ENCODE measurements at regions not wholly inside any gene's neighbourhood (a gene's known extent, or its start where the extent isn't known, plus 50 kb on each side); places are given as distances from the start of the nearest gene placed in this dataset.

GRCh38 chr11:113554526-113554925 lies 79.3 kb upstream of the DRD2 start:
- no peaks in the 10 kb centered on the region for H3K4me1 Mint-ChIP-seq (ENCODE audit: unreplicated experiment)
- no peak overlapping the region for H3K27ac Mint-ChIP-seq (ENCODE audit: unreplicated experiment)
- no peak for DNase-seq (ENCODE audit: low spot score)
- H3K9me3 Mint-ChIP-seq (ENCODE audit: unreplicated experiment) = no peaks in the 10 kb centered on the region
- H3K4me3 Mint-ChIP-seq (ENCODE audit: unreplicated experiment) = no peak overlapping the region
- peaks cover 2% of the 10 kb centered on the region for H3K27me3 Mint-ChIP-seq (ENCODE audit: unreplicated experiment)
- no peaks in the 10 kb centered on the region for H3K36me3 Mint-ChIP-seq (ENCODE audit: low read depth, unreplicated experiment)
- TF ChIP-seq, protein P1, sequence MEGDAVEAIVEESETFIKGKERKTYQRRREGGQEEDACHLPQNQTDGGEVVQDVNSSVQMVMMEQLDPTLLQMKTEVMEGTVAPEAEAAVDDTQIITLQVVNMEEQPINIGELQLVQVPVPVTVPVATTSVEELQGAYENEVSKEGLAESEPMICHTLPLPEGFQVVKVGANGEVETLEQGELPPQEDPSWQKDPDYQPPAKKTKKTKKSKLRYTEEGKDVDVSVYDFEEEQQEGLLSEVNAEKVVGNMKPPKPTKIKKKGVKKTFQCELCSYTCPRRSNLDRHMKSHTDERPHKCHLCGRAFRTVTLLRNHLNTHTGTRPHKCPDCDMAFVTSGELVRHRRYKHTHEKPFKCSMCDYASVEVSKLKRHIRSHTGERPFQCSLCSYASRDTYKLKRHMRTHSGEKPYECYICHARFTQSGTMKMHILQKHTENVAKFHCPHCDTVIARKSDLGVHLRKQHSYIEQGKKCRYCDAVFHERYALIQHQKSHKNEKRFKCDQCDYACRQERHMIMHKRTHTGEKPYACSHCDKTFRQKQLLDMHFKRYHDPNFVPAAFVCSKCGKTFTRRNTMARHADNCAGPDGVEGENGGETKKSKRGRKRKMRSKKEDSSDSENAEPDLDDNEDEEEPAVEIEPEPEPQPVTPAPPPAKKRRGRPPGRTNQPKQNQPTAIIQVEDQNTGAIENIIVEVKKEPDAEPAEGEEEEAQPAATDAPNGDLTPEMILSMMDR (IDR thresholded peaks at IDR 0.05; ENCODE audit: unreplicated experiment) = no peak

- TF ChIP-seq, protein P1 (IDR thresholded peaks at IDR 0.05; ENCODE audit: unreplicated experiment) = no peak
- no peaks in the 10 kb centered on the region for H3K27me3 Mint-ChIP-seq (ENCODE audit: unreplicated experiment)
- H3K4me3 Mint-ChIP-seq (ENCODE audit: unreplicated experiment) = no peak overlapping the region
- peak; percentile 18 for DNase-seq (ENCODE audit: low spot score)
- H3K9me3 Mint-ChIP-seq (ENCODE audit: unreplicated experiment) = no peaks in the 10 kb centered on the region
- H3K4me1 Mint-ChIP-seq (ENCODE audit: unreplicated experiment) = no peaks in the 10 kb centered on the region
- H3K36me3 Mint-ChIP-seq (ENCODE audit: low read depth, unreplicated experiment) = no peaks in the 10 kb centered on the region
- H3K27ac Mint-ChIP-seq (ENCODE audit: unreplicated experiment) = no peak overlapping the region
Observed at GRCh38 chr11:113553915-113554314, 78.7 kb upstream of the DRD2 start.

- DNase-seq (ENCODE audit: low spot score) = no peak
- H3K4me1 Mint-ChIP-seq (ENCODE audit: unreplicated experiment) = no peaks in the 10 kb centered on the region
- H3K27ac Mint-ChIP-seq (ENCODE audit: unreplicated experiment) = no peak overlapping the region
- TF ChIP-seq, protein P1 (IDR thresholded peaks at IDR 0.05; ENCODE audit: unreplicated experiment) = no peak
- no peaks in the 10 kb centered on the region for H3K36me3 Mint-ChIP-seq (ENCODE audit: low read depth, unreplicated experiment)
- no peaks in the 10 kb centered on the region for H3K27me3 Mint-ChIP-seq (ENCODE audit: unreplicated experiment)
- H3K4me3 Mint-ChIP-seq (ENCODE audit: unreplicated experiment) = no peak overlapping the region
- H3K9me3 Mint-ChIP-seq (ENCODE audit: unreplicated experiment) = no peaks in the 10 kb centered on the region
Observed at GRCh38 chr11:113553235-113553634, 78.0 kb upstream of the DRD2 start.

- DNase-seq (ENCODE audit: low spot score) = no peak
- H3K27me3 Mint-ChIP-seq (ENCODE audit: unreplicated experiment) = no peaks in the 10 kb centered on the region
- H3K9me3 Mint-ChIP-seq (ENCODE audit: unreplicated experiment) = no peaks in the 10 kb centered on the region
- no peak overlapping the region for H3K4me3 Mint-ChIP-seq (ENCODE audit: unreplicated experiment)
- peaks cover 2% of the 10 kb centered on the region for H3K4me1 Mint-ChIP-seq (ENCODE audit: unreplicated experiment)
- TF ChIP-seq, protein P1 (IDR thresholded peaks at IDR 0.05; ENCODE audit: unreplicated experiment) = no peak
- H3K27ac Mint-ChIP-seq (ENCODE audit: unreplicated experiment) = no peak overlapping the region
- no peaks in the 10 kb centered on the region for H3K36me3 Mint-ChIP-seq (ENCODE audit: low read depth, unreplicated experiment)
Observed at GRCh38 chr11:113552271-113552670, 77.1 kb upstream of the DRD2 start.

DNA sequence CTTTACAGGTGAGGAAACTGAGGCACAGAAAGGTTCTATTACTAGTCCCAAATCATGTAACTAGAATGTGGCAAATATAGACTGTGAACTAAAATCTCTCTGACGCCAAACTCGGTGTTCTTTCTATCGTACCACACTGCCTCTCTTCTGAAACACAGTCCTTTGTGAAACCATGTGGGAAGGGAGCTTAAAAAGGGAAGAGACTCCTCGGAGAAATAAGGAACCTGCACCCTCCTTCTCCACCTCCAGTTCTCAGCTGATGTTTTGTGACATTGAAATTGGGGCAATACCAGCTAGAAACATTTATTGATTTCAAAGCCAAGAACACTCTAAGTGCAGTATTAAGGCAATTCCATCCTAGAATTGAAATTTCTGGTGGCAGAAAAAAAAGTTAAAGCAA lies 76.4 kb upstream of the DRD2 start:
- H3K27me3 Mint-ChIP-seq (ENCODE audit: unreplicated experiment) = no peaks in the 10 kb centered on the region
- peaks cover 2% of the 10 kb centered on the region for H3K4me1 Mint-ChIP-seq (ENCODE audit: unreplicated experiment)
- H3K4me3 Mint-ChIP-seq (ENCODE audit: unreplicated experiment) = no peak overlapping the region

More for the DNA sequence above, 76.4 kb upstream of the DRD2 start:
- no peaks in the 10 kb centered on the region for H3K36me3 Mint-ChIP-seq (ENCODE audit: low read depth, unreplicated experiment)
- H3K27ac Mint-ChIP-seq (ENCODE audit: unreplicated experiment) = no peak overlapping the region
- TF ChIP-seq, protein P1 (IDR thresholded peaks at IDR 0.05; ENCODE audit: unreplicated experiment) = no peak
- DNase-seq (ENCODE audit: low spot score) = no peak
- H3K9me3 Mint-ChIP-seq (ENCODE audit: unreplicated experiment) = no peaks in the 10 kb centered on the region
